ENCODE measurements at regions not wholly inside any gene's neighbourhood (a gene's known extent, or its start where the extent isn't known, plus 50 kb on each side); places are given as distances from the start of the nearest gene placed in this dataset.

DNA sequence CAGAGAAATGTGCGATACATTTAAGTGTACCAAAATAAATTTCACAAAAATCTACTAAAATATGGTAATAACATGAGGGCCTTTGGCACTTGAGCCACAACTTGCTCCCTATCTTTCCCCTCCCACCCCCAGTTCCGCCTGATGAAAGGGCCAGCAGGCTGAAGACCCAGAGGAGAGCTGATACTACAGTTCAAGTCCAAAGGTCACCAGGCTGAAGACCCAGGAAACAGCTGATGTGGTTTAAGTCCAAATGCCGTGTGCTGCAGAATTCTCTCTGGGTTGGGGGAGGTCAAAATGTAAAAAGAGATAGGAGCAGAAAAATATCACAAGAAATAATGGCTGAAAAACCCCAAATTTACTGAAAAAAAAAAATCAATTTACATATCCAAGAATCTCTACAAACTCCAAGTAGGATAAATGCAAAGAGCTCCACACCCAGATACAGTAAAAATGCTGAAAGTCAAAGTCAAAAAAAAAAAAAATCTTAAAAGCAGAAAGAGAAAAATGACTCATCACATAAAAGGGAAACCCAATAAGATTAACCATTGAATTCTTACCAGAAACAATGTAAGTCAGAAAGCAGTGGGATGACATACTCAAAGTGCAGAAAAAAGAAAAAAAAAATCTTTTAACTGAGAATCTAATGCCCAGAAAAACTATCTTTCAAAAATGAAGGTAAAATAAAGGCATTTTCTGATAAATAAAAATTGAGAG, 452.1 kb upstream of the ASIC2 start:
- TF ChIP-seq, protein P1, sequence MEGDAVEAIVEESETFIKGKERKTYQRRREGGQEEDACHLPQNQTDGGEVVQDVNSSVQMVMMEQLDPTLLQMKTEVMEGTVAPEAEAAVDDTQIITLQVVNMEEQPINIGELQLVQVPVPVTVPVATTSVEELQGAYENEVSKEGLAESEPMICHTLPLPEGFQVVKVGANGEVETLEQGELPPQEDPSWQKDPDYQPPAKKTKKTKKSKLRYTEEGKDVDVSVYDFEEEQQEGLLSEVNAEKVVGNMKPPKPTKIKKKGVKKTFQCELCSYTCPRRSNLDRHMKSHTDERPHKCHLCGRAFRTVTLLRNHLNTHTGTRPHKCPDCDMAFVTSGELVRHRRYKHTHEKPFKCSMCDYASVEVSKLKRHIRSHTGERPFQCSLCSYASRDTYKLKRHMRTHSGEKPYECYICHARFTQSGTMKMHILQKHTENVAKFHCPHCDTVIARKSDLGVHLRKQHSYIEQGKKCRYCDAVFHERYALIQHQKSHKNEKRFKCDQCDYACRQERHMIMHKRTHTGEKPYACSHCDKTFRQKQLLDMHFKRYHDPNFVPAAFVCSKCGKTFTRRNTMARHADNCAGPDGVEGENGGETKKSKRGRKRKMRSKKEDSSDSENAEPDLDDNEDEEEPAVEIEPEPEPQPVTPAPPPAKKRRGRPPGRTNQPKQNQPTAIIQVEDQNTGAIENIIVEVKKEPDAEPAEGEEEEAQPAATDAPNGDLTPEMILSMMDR (IDR thresholded peaks at IDR 0.05; ENCODE audit: low read depth, low read length, missing input control) = no peak
- TF ChIP-seq, protein P2, sequence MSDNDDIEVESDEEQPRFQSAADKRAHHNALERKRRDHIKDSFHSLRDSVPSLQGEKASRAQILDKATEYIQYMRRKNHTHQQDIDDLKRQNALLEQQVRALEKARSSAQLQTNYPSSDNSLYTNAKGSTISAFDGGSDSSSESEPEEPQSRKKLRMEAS (IDR thresholded peaks at IDR 0.05) = no peak
- TF ChIP-seq, protein P3, sequence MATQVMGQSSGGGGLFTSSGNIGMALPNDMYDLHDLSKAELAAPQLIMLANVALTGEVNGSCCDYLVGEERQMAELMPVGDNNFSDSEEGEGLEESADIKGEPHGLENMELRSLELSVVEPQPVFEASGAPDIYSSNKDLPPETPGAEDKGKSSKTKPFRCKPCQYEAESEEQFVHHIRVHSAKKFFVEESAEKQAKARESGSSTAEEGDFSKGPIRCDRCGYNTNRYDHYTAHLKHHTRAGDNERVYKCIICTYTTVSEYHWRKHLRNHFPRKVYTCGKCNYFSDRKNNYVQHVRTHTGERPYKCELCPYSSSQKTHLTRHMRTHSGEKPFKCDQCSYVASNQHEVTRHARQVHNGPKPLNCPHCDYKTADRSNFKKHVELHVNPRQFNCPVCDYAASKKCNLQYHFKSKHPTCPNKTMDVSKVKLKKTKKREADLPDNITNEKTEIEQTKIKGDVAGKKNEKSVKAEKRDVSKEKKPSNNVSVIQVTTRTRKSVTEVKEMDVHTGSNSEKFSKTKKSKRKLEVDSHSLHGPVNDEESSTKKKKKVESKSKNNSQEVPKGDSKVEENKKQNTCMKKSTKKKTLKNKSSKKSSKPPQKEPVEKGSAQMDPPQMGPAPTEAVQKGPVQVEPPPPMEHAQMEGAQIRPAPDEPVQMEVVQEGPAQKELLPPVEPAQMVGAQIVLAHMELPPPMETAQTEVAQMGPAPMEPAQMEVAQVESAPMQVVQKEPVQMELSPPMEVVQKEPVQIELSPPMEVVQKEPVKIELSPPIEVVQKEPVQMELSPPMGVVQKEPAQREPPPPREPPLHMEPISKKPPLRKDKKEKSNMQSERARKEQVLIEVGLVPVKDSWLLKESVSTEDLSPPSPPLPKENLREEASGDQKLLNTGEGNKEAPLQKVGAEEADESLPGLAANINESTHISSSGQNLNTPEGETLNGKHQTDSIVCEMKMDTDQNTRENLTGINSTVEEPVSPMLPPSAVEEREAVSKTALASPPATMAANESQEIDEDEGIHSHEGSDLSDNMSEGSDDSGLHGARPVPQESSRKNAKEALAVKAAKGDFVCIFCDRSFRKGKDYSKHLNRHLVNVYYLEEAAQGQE (IDR thresholded peaks at IDR 0.05) = no peak
- TF ChIP-seq RAD21 (IDR thresholded peaks at IDR 0.05) (no peak), YY1 (IDR thresholded peaks at IDR 0.05) (no peak), JUND (IDR thresholded peaks at IDR 0.05) (no peak), GABPA (IDR thresholded peaks at IDR 0.05 in 1 of 2, conservative IDR thresholded peaks at IDR 0.05 in 1 of 2) (no peak), TAF1 (conservative IDR thresholded peaks at IDR 0.05) (no peak), NR2F2 (IDR thresholded peaks at IDR 0.05) (peak; percentile 22)

Measured in liver (tissue), 3 donors.